H9 (cell line): ENCODE measurements at regions not wholly inside any gene's neighbourhood (a gene's known extent, or its start where the extent isn't known, plus 50 kb on each side); places are given as distances from the start of the nearest gene placed in this dataset.

Experiments
- DNase-seq: peaks from one replicate; pipeline ENCODE4 v3.0.0-alpha.2; 2017
- H2AFZ ChIP-seq: one replicate; pipeline ENCODE4 v1.6.1; 2013; ENCODE audit warnings: mild to moderate bottlenecking, low read length, control low read depth, moderate library complexity
- H2AK5ac ChIP-seq: 2 replicates; pipeline ENCODE4 v1.6.1; 2013; ENCODE audit warnings: low read length, control low read depth, mixed read lengths; ENCODE audit not compliant: insufficient read length
- H2BK120ac ChIP-seq: one replicate; pipeline ENCODE4 v1.6.1; 2013; ENCODE audit warnings: low read depth, mild to moderate bottlenecking, low read length, control low read depth, inconsistent platforms; ENCODE audit not compliant: poor library complexity, severe bottlenecking
- H2BK12ac ChIP-seq: 2 replicates; pipeline ENCODE4 v1.6.1; 2013; ENCODE audit warnings: low read length, control low read depth, mixed read lengths, low read depth; ENCODE audit not compliant: insufficient read length
- H2BK15ac ChIP-seq: 2 replicates; pipeline ENCODE4 v1.6.1; 2013; ENCODE audit warnings: low read depth, low read length, control low read depth
- H2BK20ac ChIP-seq: one replicate; pipeline ENCODE4 v1.6.1; 2013; ENCODE audit warnings: low read depth, mild to moderate bottlenecking, low read length, control low read depth, inconsistent platforms; ENCODE audit not compliant: poor library complexity, severe bottlenecking
- H2BK5ac ChIP-seq: 2 replicates; pipeline ENCODE4 v1.6.1; 2013; ENCODE audit warnings: low read length, control low read depth, mixed read lengths; ENCODE audit not compliant: insufficient read length
- H3K14ac ChIP-seq: 2 replicates; pipeline ENCODE4 v1.6.1; 2013; ENCODE audit warnings: low read length, control low read depth; ENCODE audit not compliant: insufficient read depth
- H3K18ac ChIP-seq: 2 replicates; pipeline ENCODE4 v1.6.1; 2013; ENCODE audit warnings: low read depth, mild to moderate bottlenecking, mixed read lengths, low read length, control low read depth; ENCODE audit not compliant: insufficient read length
- H3K23ac ChIP-seq: 2 replicates; pipeline ENCODE4 v1.6.1; 2013; ENCODE audit warnings: low read length, control low read depth, mixed read lengths, low read depth; ENCODE audit not compliant: insufficient read length
- H3K23me2 ChIP-seq: 2 replicates; pipeline ENCODE4 v1.6.1; 2013; ENCODE audit warnings: low read depth, mild to moderate bottlenecking, mixed read lengths, low read length, control low read depth; ENCODE audit not compliant: insufficient read length, poor library complexity, severe bottlenecking
- H3K27ac ChIP-seq: 2 replicates; pipeline ENCODE4 v1.5.1; 2013; ENCODE audit warnings: low read length, control low read depth, mixed read lengths, low read depth; ENCODE audit not compliant: insufficient read length
- H3K27me3 ChIP-seq: 2 replicates; pipeline ENCODE4 v1.6.1; 2013; ENCODE audit warnings: low read length, control low read depth, inconsistent platforms; ENCODE audit not compliant: insufficient read depth
- H3K4ac ChIP-seq: 2 replicates; pipeline ENCODE4 v1.6.1; 2013; ENCODE audit warnings: low read depth, mild to moderate bottlenecking, control low read depth, inconsistent platforms, low read length, moderate library complexity
- H3K4me1 ChIP-seq: 2 replicates; pipeline ENCODE4 v1.6.1; 2013; ENCODE audit warnings: low read length, control low read depth, inconsistent platforms; ENCODE audit not compliant: insufficient read depth
- H3K4me2 ChIP-seq: 2 replicates; pipeline ENCODE4 v1.6.1; 2013; ENCODE audit warnings: low read length, control low read depth, mixed read lengths; ENCODE audit not compliant: insufficient read length, insufficient read depth
- H3K56ac ChIP-seq: 2 replicates; pipeline ENCODE4 v1.6.1; 2013; ENCODE audit warnings: low read depth, mild to moderate bottlenecking, mixed read lengths, low read length, control low read depth; ENCODE audit not compliant: insufficient read length
- H3K79me1 ChIP-seq: 2 replicates; pipeline ENCODE4 v1.6.1; 2013; ENCODE audit warnings: low read depth, mild to moderate bottlenecking, moderate library complexity, low read length, control low read depth, inconsistent platforms; ENCODE audit not compliant: insufficient read depth, poor library complexity, severe bottlenecking
- H3K79me2 ChIP-seq: 2 replicates; pipeline ENCODE4 v1.6.1; 2013; ENCODE audit warnings: low read length, control low read depth, inconsistent platforms; ENCODE audit not compliant: insufficient read depth
- H3K9ac ChIP-seq: 2 replicates; pipeline ENCODE4 v1.6.1; 2013; ENCODE audit warnings: low read length, control low read depth, mixed read lengths; ENCODE audit not compliant: insufficient read length; ENCODE audit errors: extremely low read depth
- H3K9me3 ChIP-seq: one replicate; pipeline ENCODE4 v1.6.1; 2013; ENCODE audit warnings: low read depth, low read length, inconsistent platforms; ENCODE audit not compliant: control insufficient read depth
- H3T11ph ChIP-seq: one replicate; pipeline ENCODE4 v1.6.1; 2013; ENCODE audit warnings: mild to moderate bottlenecking, low read length, control low read depth, inconsistent platforms
- H4K20me1 ChIP-seq: one replicate; pipeline ENCODE4 v1.6.1; 2013; ENCODE audit not compliant: control insufficient read depth, insufficient read length, insufficient read depth
- H4K5ac ChIP-seq: 2 replicates; pipeline ENCODE4 v1.6.1; 2013; ENCODE audit warnings: low read depth, mild to moderate bottlenecking, mixed read lengths, low read length, control low read depth; ENCODE audit not compliant: insufficient read length
- H4K8ac ChIP-seq: replicated peaks from 2 replicates; pipeline ENCODE4 v1.6.1; 2013; ENCODE audit warnings: low read length, control low read depth, mixed read lengths, low read depth; ENCODE audit not compliant: insufficient read length
- H4K91ac ChIP-seq: 2 replicates; pipeline ENCODE4 v1.6.1; 2013; ENCODE audit warnings: low read depth, mild to moderate bottlenecking, moderate library complexity, mixed read lengths, low read length, control low read depth; ENCODE audit not compliant: insufficient read length
- H3K27ac Mint-ChIP-seq, 3 experiments: 2 replicates in 2 of 3; 3 replicates in 1 of 3; pipeline ENCODE4 v1.8.0; 2020 to 2021; ENCODE audit warnings: mixed read lengths in 3 of 3, mild to moderate bottlenecking in 1 of 3, moderate library complexity in 1 of 3
- H3K27me3 Mint-ChIP-seq: 2 replicates; pipeline ENCODE4 v1.8.0; 2021; ENCODE audit warnings: low read depth, mild to moderate bottlenecking, moderate library complexity, mixed read lengths
- H3K36me3 Mint-ChIP-seq, 3 experiments: 2 replicates in 2 of 3; 3 replicates in 1 of 3; pipeline ENCODE4 v1.8.0; 2020 to 2021; ENCODE audit warnings: low read depth in 3 of 3, mixed read lengths in 3 of 3; ENCODE audit not compliant: insufficient read depth in 1 of 3
- H3K4me1 Mint-ChIP-seq, 2 experiments: 2 replicates each; pipeline ENCODE4 v1.8.0; 2020; ENCODE audit warnings: mixed read lengths in 2 of 2
- H3K4me3 Mint-ChIP-seq, 2 experiments: 2 replicates in 1 of 2; 3 replicates in 1 of 2; pipeline ENCODE4 v1.8.0; 2020 to 2021; ENCODE audit warnings: mild to moderate bottlenecking in 2 of 2, mixed read lengths in 2 of 2, moderate library complexity in 1 of 2
- H3K9me3 Mint-ChIP-seq, 2 experiments: 2 replicates in 1 of 2; 3 replicates in 1 of 2; pipeline ENCODE4 v1.8.0; 2020; ENCODE audit warnings: mild to moderate bottlenecking in 2 of 2, mixed read lengths in 2 of 2, moderate library complexity in 1 of 2
- CTCF ChIP-seq: fragments of 200-600 bp; sonication (generic); conservative IDR thresholded peaks from 3 replicates; pipeline ENCODE4 v1.8.0; 2021; ENCODE audit warnings: antibody characterized with exemption, mild to moderate bottlenecking
- WGBS: extraction: QIAGEN DNeasy Blood & Tissue Kit; methylation state at CpG from one replicate; pipeline ENCODE4 v1.1.7; 2013; ENCODE audit warnings: missing lambda C conversion rate, low lambda C conversion rate, mixed read lengths; ENCODE audit not compliant: insufficient read length; ENCODE audit errors: extremely low coverage; 5-methylcytosine and 5-hydroxymethylcytosine counted together

GRCh38 chr14:104486222-104486923 is 93.2 kb upstream of the C14orf180 start:
- Histone ChIP-seq H3K23me2 (no peaks in the 10 kb centered on the region), H3K14ac (no peak overlapping the region), H2BK20ac (no peak overlapping the region), H4K91ac (no peak overlapping the region), H4K20me1 (no peaks in the 10 kb centered on the region), H2BK15ac (no peak overlapping the region), H2BK120ac (no peak overlapping the region), H2BK12ac (no peak overlapping the region), H3K27ac (no peak overlapping the region), H3K9me3 (peaks cover 13% of the 10 kb centered on the region), H3K79me1 (no peaks in the 10 kb centered on the region), H3K27me3 (no peaks in the 10 kb centered on the region), H3K9ac (no peak overlapping the region), H3K4me2 (no peak overlapping the region), H3K4me1 (0 out of 2 replicates have a peak, but pooled peaks cover 2% of the 10 kb centered on the region), H3K4ac (no peak overlapping the region), H3T11ph (no peak overlapping the region), H3K56ac (no peak overlapping the region), H4K5ac (no peak overlapping the region), H2BK5ac (no peak overlapping the region), H2AK5ac (no peak overlapping the region), H3K18ac (no peak overlapping the region), H2AFZ (no peak overlapping the region), H3K23ac (no peak overlapping the region), H4K8ac (no peak overlapping the region), H3K79me2 (no peaks in the 10 kb centered on the region)
- Mint-ChIP-seq H3K9me3 (peaks cover 19 to 23% of the 10 kb centered on the region in 2 experiments), H3K4me3 (no peak overlapping the region), H3K27ac (no peak overlapping the region), H3K4me1 (peaks cover 33 to 34% of the 10 kb centered on the region in 2 experiments), H3K27me3 (peaks cover 12% of the 10 kb centered on the region), H3K36me3 (peaks cover 10 to 14% (median 13%) of the 10 kb centered on the region in 3 experiments)
- WGBS: no CpG with 5 or more reads among the region's 18 CpGs
- no peak for TF ChIP-seq CTCF
- no peak for DNase-seq
